GM21515 (cell line): ENCODE measurements at regions not wholly inside any gene's neighbourhood (a gene's known extent, or its start where the extent isn't known, plus 50 kb on each side); places are given as distances from the start of the nearest gene placed in this dataset.
A peak's percentile ranks its signal among the peaks of the same experiment; 100 is the strongest.
"Not testable (repeated sequence)": the region's sequence is repeated elsewhere in the genome, so short reads cannot be mapped to it uniquely, and the experiment has no call there.

Experiments used
- ATAC-seq: cut with Tn5 transposase; IDR thresholded peaks from one replicate; pipeline ENCODE4 v1.9.1; 2021; ENCODE audit not compliant: unreplicated experiment

- no peak for ATAC-seq
Observed at GRCh38 chr3:106296062-106296461, 427.2 kb upstream of the CBLB start.

GRCh38 chr3:106299300-106300098 lies 430.7 kb upstream of the CBLB start:
- ATAC-seq: peak; percentile 46

- peak; percentile 93 for ATAC-seq
Observed at GRCh38 chr3:106302451-106303221, 433.8 kb upstream of the CBLB start.

- ATAC-seq: no peak
Observed at GRCh38 chr3:106303766-106304165, 435.0 kb upstream of the CBLB start.

GRCh38 chr3:106305127-106305526 lies 436.3 kb upstream of the CBLB start:
- ATAC-seq: no peak

- no peak for ATAC-seq
Observed at GRCh38 chr3:106305882-106306435, 437.1 kb upstream of the CBLB start.

GRCh38 chr3:106309274-106309673 lies 440.5 kb upstream of the CBLB start:
- ATAC-seq: no peak

GRCh38 chr3:106309798-106310197 lies 441.0 kb upstream of the CBLB start:
- ATAC-seq: not testable (repeated sequence)

GRCh38 chr3:106317141-106318055 lies 448.6 kb upstream of the CBLB start:
- ATAC-seq: no peak

- not testable (repeated sequence) for ATAC-seq
Observed at GRCh38 chr3:106321438-106321837, 452.6 kb upstream of the CBLB start.

- no peak for ATAC-seq
Observed at GRCh38 chr3:106323586-106323985, 454.8 kb upstream of the CBLB start.

- no peak for ATAC-seq
Observed at GRCh38 chr3:106326941-106327695, 458.3 kb upstream of the CBLB start.

GRCh38 chr3:106327696-106328025 lies 458.8 kb upstream of the CBLB start:
- ATAC-seq: no peak

- no peak for ATAC-seq
Observed at GRCh38 chr3:106328224-106328623, 459.4 kb upstream of the CBLB start.

- ATAC-seq: no peak
Observed at GRCh38 chr3:106329521-106329920, 460.7 kb upstream of the CBLB start.

GRCh38 chr3:106331636-106332035 lies 462.8 kb upstream of the CBLB start:
- no peak for ATAC-seq

- ATAC-seq: no peak
Observed at GRCh38 chr3:106332129-106332528, 463.3 kb upstream of the CBLB start.

GRCh38 chr3:106332884-106333283 lies 464.1 kb upstream of the CBLB start:
- peak; percentile 48 for ATAC-seq

- no peak for ATAC-seq
Observed at GRCh38 chr3:106333911-106334618, 465.3 kb upstream of the CBLB start.

GRCh38 chr3:106336619-106337018 lies 467.8 kb upstream of the CBLB start:
- ATAC-seq: no peak
